HG03159 (cell line): ENCODE measurements at regions not wholly inside any gene's neighbourhood (a gene's known extent, or its start where the extent isn't known, plus 50 kb on each side); places are given as distances from the start of the nearest gene placed in this dataset.

Experiments
- ATAC-seq: cut with Tn5 transposase; IDR thresholded peaks from one replicate; pipeline ENCODE4 v1.9.1; 2021; ENCODE audit warnings: mild to moderate bottlenecking, moderate library complexity; ENCODE audit not compliant: unreplicated experiment

- ATAC-seq = no peak
Measured at GRCh38 chrX:110408949-110409588, 50.4 kb downstream of the RTL9 start.

- no peak for ATAC-seq
Measured at GRCh38 chrX:110409925-110410324, 51.3 kb downstream of the RTL9 start.

GRCh38 chrX:110410603-110411002 is 52.0 kb downstream of the RTL9 start:
- ATAC-seq = no peak

GRCh38 chrX:110412971-110413726 is 54.5 kb downstream of the RTL9 start:
- ATAC-seq = peak; percentile 72

GRCh38 chrX:110413727-110414124 is 55.1 kb downstream of the RTL9 start:
- ATAC-seq = no peak

GRCh38 chrX:110414273-110414672 is 55.6 kb downstream of the RTL9 start:
- peak; percentile 27 for ATAC-seq

GRCh38 chrX:110414679-110415439 is 56.2 kb downstream of the RTL9 start:
- ATAC-seq = peak; percentile 68

GRCh38 chrX:110415440-110416170 is 57.0 kb downstream of the RTL9 start:
- ATAC-seq = no peak

- no peak for ATAC-seq
Measured at GRCh38 chrX:110417128-110417527, 58.5 kb downstream of the RTL9 start.

- ATAC-seq = no peak
Measured at GRCh38 chrX:110418316-110419235, 59.9 kb downstream of the RTL9 start.

- no peak for ATAC-seq
Measured at GRCh38 chrX:110419512-110419911, 60.9 kb downstream of the RTL9 start.

GRCh38 chrX:110420771-110421499 is 62.3 kb downstream of the RTL9 start:
- ATAC-seq = peak; percentile 68

- no peak for ATAC-seq
Measured at GRCh38 chrX:110421500-110422455, 63.1 kb downstream of the RTL9 start.

GRCh38 chrX:110425222-110426154 is 66.8 kb downstream of the RTL9 start:
- ATAC-seq = no peak

GRCh38 chrX:110426155-110426504 is 67.5 kb downstream of the RTL9 start:
- no peak for ATAC-seq

GRCh38 chrX:110427076-110427475 is 68.4 kb downstream of the RTL9 start:
- ATAC-seq = no peak

- ATAC-seq = no peak
Measured at GRCh38 chrX:110428144-110428543, 69.5 kb downstream of the RTL9 start.
